MG63 (cell line): ENCODE measurements at regions not wholly inside any gene's neighbourhood (a gene's known extent, or its start where the extent isn't known, plus 50 kb on each side); places are given as distances from the start of the nearest gene placed in this dataset.
"Not testable (repeated sequence)": the region's sequence is repeated elsewhere in the genome, so short reads cannot be mapped to it uniquely, and the experiment has no call there.

Experiments
- DNase-seq: peaks from one replicate; pipeline ENCODE4 v3.0.0-alpha.2; 2020
- H3K27me3 ChIP-seq: fragments of 250-450 bp; sonication (Bioruptor Pico); 2 replicates; pipeline ENCODE4 v1.5.1; 2020; ENCODE audit warnings: mild to moderate bottlenecking, moderate library complexity
- H3K36me3 ChIP-seq: fragments of 250-450 bp; sonication (Bioruptor Pico); 2 replicates; pipeline ENCODE4 v1.5.1; 2020; ENCODE audit warnings: mild to moderate bottlenecking, moderate library complexity
- H3K4me3 ChIP-seq: fragments of 250-450 bp; sonication (Bioruptor Pico); 2 replicates; pipeline ENCODE4 v1.5.1; 2020; ENCODE audit warnings: mild to moderate bottlenecking, moderate library complexity
- H3K9me3 ChIP-seq: fragments of 250-450 bp; sonication (Bioruptor Pico); 2 replicates; pipeline ENCODE4 v1.5.1; 2020; ENCODE audit warnings: mild to moderate bottlenecking, moderate library complexity

DNA sequence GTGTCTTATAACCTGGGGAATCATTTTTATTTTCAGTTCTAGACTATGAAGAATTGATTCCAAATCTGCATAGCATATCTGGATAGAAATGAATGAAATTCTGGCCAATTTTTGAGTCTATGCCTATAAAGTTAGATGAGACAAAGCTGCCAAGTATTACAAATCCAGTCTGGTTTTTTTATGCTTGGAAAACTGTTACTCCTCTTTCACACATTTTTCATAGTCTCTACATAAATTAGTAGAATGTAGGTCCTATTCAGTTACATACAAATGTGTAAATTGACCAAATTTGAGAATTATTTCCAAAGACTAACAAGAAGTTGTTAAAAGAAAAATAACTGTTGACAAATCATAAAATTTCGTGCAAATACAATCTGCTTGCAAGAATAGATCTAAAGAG is 1505.2 kb downstream of the AMY1C start:
- Histone ChIP-seq H3K9me3 (no peaks in the 10 kb centered on the region), H3K27me3 (no peaks in the 10 kb centered on the region), H3K4me3 (no peak overlapping the region), H3K36me3 (no peaks in the 10 kb centered on the region)
- no peak for DNase-seq

DNA sequence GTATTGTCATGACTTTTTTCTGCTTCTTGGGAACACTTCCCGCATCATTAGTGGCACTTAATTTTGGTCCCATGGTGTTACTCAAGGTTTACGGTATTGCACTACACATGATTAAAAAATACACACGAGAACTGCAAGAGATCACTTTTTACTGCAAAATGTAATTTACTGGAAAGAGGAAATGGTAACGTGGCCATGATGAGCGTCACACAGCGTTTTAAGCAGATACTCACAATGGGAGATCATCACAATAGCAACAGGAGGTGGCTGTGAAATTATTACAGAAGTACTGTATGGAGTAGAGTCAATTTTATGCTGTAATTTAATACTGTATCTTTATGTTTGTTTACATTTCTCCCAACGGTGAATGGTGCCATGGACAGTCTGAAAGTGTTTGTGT is 1510.3 kb downstream of the AMY1C start:
- no peaks in the 10 kb centered on the region for H3K36me3 ChIP-seq
- DNase-seq: no peak
- H3K4me3 ChIP-seq: no peak overlapping the region
- H3K9me3 ChIP-seq: no peaks in the 10 kb centered on the region
- no peaks in the 10 kb centered on the region for H3K27me3 ChIP-seq

DNA sequence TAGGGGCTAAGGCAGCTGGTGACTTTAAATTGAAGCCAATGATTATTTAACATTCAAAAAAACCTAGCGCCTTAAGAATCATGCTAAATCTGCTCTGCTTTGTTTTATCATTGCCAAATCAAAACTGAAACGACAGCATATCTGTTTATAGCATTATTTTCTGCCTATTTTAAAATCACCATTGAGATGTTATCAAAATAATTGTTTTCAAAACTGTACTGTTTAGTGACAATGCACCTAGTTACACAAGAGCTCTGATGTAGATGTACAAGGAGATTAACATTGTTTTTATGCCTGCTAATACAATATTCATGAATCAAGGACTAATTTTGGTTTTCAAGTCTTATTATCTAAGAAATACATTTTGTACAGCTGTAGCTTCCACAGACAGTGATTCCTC is 1521.3 kb downstream of the AMY1C start:
- Histone ChIP-seq H3K9me3 (no peaks in the 10 kb centered on the region), H3K4me3 (no peak overlapping the region), H3K36me3 (no peaks in the 10 kb centered on the region), H3K27me3 (no peaks in the 10 kb centered on the region)
- DNase-seq: no peak

DNA sequence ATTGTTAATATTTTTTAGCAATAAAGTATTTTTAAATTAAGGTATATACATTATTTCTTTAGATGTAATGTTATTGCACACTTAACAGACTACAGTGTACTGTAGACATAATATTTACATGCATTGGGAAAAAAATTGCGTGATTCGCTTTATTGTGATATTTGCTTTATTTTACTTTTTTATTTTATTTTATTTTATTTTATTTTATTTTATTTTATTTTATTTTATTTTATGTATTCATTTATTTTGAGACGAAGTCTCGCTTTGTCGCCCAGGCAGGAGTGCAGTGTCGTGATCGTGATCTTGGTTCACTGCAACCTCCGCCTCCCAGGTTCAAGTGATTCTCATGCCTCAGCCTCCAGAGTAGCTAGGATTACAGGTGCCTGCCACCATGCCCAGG is 1522.7 kb downstream of the AMY1C start:
- not testable (repeated sequence) for H3K9me3 ChIP-seq, H3K4me3 ChIP-seq

DNA sequence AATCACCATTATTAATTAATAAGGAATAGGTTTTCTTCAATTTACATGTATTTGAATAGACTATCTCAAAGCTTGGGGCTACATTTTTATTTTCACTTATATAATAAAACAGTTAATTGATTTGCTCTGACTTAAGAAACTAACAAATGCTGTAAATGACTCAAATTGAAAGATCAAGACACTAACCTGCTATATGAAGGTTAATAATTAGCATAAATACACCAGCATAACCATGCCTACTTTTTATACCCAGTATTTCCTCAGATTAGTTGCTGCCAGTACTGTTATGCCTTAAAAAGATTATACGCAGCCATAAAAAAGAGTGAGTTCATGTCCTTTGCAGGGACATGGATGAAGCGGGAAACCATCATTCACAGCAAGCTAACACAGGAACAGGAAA is 1545.1 kb downstream of the AMY1C start:
- no peak for DNase-seq
- Histone ChIP-seq H3K27me3 (no peaks in the 10 kb centered on the region), H3K36me3 (no peaks in the 10 kb centered on the region), H3K4me3 (no peak overlapping the region), H3K9me3 (no peaks in the 10 kb centered on the region)

More for the DNA sequence above, 1522.7 kb downstream of the AMY1C start:
- H3K27me3 ChIP-seq, H3K36me3 ChIP-seq, DNase-seq: not testable (repeated sequence)

DNA sequence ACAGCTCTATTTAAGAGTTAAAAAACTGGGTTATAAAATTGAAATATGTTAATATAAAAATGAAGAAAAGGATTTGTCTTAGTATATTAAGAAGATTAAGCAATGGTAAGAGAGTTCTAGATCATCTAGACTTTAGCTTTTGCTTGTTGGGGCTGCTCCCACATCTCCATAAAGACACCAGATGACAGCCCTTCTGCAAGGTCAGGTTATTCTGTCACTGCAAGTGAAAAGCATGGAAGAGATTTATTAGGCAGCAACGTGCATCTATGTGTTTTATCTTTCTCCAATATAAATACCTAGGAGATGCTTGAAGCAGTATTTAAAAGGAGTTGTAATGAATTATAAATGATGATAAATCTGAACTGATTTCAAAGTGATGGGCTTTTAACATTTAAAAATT is 1560.4 kb downstream of the AMY1C start:
- H3K36me3 ChIP-seq: no peaks in the 10 kb centered on the region

DNA sequence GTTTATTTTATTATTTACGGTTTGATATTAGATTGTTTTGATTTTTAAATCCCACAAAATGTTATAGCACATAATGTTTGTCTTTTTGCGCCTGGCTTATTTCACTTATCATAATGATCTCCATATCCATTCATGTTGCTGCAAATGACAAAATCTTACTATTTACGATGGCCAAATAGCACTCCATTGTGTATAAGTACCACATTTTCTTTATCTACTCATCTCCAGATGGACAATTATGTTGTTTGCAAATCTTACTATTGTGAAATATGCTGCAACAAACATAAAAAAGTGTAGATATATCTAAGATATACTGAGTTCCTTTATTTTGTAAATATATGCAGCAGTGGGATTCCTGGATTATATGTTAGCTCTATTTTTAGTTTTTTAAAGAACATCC is 1568.3 kb downstream of the AMY1C start:
- H3K9me3 ChIP-seq: no peaks in the 10 kb centered on the region
- no peaks in the 10 kb centered on the region for H3K27me3 ChIP-seq
- no peak overlapping the region for H3K4me3 ChIP-seq
- H3K36me3 ChIP-seq: no peaks in the 10 kb centered on the region
- no peak for DNase-seq

More for the DNA sequence above, 1560.4 kb downstream of the AMY1C start:
- Histone ChIP-seq H3K27me3 (no peaks in the 10 kb centered on the region), H3K9me3 (no peaks in the 10 kb centered on the region), H3K4me3 (no peak overlapping the region)
- no peak for DNase-seq

DNA sequence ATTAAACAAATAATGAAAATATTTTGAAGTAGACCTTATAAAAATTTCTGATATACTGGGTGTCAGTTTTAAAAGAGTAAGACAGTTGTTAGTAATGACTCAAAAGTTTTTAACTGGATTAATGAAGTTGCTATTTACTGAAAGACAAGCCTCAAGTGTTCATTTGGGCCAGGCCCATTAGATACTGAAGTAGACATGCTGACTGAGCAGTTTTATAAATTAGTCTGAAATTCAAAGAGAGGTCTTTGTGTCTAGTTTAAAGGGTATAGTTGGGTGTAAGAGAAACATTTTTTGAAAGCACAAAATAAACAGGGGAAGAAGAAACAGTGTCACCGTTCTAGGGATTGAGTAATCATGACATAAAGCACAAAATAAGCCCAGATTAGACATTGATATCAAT is 1577.2 kb downstream of the AMY1C start:
- H3K36me3 ChIP-seq: no peaks in the 10 kb centered on the region
- H3K27me3 ChIP-seq: no peaks in the 10 kb centered on the region
- DNase-seq: no peak
- H3K4me3 ChIP-seq: no peak overlapping the region
- H3K9me3 ChIP-seq: no peaks in the 10 kb centered on the region

DNA sequence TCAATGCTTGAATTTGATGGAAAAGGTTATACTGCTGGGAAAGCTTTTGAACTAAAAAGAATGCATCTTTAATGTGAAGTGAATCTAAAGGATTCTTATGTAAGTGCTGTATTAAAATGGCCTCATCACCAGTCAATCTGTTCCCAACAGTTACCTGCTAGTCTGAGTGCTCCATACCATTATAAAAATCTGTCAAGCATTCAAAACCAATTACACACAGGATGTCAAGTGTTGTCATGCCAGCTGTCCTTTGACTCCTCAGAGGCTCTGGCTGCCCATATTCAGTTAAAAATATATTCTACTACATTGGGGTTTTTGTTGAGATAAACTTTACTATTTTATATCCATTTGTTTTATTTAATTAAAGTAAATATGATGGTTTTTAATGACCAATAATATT is 1587.7 kb downstream of the AMY1C start:
- Histone ChIP-seq H3K9me3 (no peaks in the 10 kb centered on the region), H3K27me3 (no peaks in the 10 kb centered on the region), H3K36me3 (no peaks in the 10 kb centered on the region), H3K4me3 (no peak overlapping the region)
- DNase-seq: no peak

DNA sequence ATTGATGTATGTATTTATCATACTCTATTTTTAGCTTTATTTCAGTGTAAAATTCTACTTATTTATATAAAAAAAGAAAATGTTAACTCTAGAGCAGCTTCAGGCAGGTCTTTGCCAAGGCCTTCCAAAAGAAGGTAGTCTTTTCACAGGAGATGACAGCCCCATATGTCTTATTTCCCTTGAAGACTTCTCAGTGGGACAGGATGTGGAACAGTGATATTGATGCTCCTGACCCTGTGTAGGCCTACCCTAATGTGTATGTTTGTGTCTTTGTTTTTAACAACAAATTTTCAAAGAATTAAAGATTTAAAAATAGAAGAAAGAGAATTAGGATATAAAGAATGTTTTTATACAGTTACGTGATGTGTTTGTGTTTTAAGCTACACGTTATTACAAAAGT is 1593.6 kb downstream of the AMY1C start:
- Histone ChIP-seq H3K9me3 (no peaks in the 10 kb centered on the region), H3K36me3 (no peaks in the 10 kb centered on the region), H3K27me3 (no peaks in the 10 kb centered on the region), H3K4me3 (no peak overlapping the region)
- DNase-seq: no peak

DNA sequence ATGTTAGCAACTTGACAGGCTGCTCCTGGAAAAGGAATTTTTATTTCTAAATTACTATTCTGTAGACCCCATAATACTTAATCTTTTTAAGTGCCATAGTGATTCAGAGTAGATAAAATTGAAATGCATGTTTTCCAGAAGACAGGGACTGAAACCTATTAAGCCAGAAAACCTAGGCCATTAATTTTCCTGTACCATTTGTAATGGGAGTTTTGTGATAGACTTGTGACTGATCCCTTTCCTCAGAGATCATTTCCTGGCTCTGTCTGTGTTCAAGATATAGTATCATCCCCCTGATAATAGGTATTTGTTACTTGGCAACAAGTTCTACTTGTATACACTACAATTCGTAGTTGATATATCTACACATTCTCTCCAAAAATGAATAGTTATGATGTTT is 1609.8 kb downstream of the AMY1C start:
- Histone ChIP-seq H3K27me3 (no peaks in the 10 kb centered on the region), H3K4me3 (no peak overlapping the region), H3K36me3 (no peaks in the 10 kb centered on the region), H3K9me3 (no peaks in the 10 kb centered on the region)
- no peak for DNase-seq

DNA sequence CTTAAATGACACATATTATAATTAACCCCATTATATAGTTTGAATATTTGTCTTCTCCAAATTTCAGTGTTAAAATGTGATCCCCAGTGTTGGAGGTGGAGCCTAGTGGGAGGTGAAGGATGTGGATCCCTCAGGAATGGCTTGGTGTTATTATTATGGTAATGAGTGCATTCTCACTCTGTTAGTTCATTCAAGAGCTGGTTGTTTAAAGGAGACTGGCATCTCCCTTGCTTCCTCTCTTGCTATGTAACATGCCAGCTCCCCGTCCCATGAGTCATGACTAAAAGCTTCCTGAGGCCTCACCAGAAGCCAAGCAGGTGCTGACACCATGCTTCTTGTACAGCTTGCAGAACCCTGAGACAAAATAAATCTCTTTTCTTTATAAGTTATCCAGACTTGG is 1612.7 kb downstream of the AMY1C start:
- no peak for DNase-seq
- Histone ChIP-seq H3K36me3 (no peaks in the 10 kb centered on the region), H3K9me3 (no peaks in the 10 kb centered on the region), H3K4me3 (no peak overlapping the region), H3K27me3 (no peaks in the 10 kb centered on the region)

DNA sequence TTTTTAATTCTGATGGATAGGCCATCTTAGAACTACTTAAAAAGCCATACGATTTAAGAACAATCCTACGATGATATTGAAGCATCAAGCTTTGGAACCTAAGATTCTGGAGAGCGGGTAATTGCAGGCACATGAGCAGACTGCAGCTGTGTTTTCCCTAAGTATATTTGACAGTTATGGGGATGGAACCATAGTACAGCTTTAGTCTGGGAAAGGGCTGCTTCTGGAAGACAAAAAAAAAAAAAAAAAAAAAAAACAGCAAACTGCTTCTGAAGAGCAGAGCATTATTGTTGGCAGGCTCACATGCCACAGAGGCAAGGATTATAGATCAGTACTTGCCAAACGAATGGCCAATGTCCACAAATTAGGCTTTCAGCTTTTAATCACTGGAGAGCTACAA is 1618.7 kb downstream of the AMY1C start:
- Histone ChIP-seq H3K4me3 (no peak overlapping the region), H3K36me3 (no peaks in the 10 kb centered on the region), H3K9me3 (no peaks in the 10 kb centered on the region), H3K27me3 (no peaks in the 10 kb centered on the region)
- DNase-seq: no peak

DNA sequence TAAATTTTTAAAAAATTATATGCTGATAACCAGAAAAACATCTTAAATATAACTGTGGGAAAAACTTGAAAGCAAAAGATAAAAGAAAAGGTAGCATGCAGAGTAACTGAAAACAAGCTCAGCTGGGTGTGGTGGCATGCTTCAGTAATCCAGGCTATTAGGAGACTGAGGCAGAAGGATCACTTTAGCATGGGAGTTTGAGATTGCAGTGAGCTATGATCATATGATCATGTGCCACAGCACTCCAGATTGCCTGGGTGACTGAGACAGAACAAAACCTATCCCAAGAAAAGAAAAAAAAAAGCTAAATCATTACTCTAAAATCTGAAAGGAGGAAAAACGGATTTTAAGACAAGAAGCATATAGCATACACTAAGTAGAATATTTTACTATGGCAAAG is 1624.0 kb downstream of the AMY1C start:
- no peaks in the 10 kb centered on the region for H3K36me3 ChIP-seq
- no peak overlapping the region for H3K4me3 ChIP-seq
- no peaks in the 10 kb centered on the region for H3K9me3 ChIP-seq
- no peak for DNase-seq
- H3K27me3 ChIP-seq: no peaks in the 10 kb centered on the region

DNA sequence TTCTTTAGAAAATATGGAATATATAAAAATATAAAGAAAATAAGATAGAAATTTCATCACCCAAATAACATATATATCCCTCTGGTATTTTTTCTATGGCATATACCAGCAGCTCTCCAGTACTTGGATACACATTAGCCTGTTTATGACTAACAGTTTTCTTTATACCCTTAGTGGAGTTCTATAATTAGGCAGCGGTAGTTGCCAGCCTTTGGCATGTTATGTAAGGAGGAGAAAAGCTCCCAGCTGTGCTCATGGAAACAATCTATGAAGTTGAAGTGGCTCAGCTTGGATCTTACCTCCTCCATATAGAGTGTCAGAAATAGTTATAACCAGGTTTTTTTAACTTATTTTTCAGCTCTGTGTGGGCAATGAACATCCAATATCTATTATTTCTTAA is 1636.8 kb downstream of the AMY1C start:
- Histone ChIP-seq H3K9me3 (no peaks in the 10 kb centered on the region), H3K27me3 (no peaks in the 10 kb centered on the region), H3K36me3 (no peaks in the 10 kb centered on the region), H3K4me3 (no peak overlapping the region)
- DNase-seq: no peak

DNA sequence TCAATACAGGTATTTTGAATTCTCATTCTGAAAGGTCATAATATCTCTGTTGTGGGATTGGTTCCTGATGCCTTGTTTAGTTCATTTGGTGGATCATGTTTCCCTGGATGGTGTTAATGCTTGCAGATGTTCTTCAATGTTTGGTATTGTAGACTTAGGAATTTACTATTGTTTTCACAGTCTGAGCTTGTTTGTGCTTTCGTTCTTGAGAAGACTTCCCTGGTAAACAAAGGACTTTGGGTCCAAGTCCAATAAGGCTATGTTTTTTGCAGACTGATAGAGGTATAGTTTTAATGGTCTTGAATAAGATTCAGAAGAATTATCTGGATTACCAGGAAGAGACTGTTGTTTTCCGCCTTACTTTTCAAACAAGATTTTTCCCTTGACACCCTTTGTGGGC is 1646.3 kb downstream of the AMY1C start:
- DNase-seq: no peak
- Histone ChIP-seq H3K27me3 (no peaks in the 10 kb centered on the region), H3K4me3 (no peak overlapping the region), H3K36me3 (no peaks in the 10 kb centered on the region), H3K9me3 (no peaks in the 10 kb centered on the region)

DNA sequence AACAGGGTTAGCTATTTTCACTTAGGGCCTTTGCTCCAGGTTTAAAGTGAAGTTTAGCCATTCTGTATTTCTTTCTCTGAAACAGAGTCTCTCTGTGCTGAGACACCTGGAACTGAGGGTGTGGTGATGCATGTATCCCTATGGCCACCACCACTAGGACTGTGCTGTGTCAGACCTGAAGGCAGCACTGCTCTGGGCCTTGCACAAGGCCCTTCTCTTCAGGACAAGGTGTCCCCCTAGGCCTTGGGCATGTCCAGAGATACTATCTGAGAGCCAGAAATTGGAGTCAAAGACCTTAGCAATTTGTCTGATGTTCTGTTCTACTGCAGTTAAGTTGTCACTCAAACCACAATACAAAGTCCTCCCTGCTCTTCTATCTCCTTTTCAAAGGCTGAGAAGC is 1649.2 kb downstream of the AMY1C start:
- DNase-seq: no peak
- Histone ChIP-seq H3K27me3 (no peaks in the 10 kb centered on the region), H3K9me3 (no peaks in the 10 kb centered on the region), H3K4me3 (no peak overlapping the region), H3K36me3 (no peaks in the 10 kb centered on the region)

DNA sequence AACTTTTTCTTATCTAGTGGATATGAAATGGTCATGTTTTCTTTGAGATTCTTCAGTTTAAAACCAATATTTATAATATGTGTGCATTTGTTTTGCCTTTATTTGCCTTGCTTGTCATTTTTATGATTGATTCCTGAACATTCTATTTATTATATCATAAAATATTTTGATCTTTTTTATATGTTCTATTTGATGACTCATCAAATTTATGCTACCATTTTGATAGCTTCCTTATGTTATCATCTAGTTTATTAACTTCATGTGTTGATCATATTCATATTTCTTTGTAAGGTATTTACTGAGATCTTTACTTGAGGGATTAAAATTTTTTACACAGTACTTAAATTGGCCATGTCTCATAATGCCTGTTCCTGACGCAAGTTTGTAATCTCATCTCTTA is 1650.0 kb downstream of the AMY1C start:
- Histone ChIP-seq H3K9me3 (no peaks in the 10 kb centered on the region), H3K4me3 (no peak overlapping the region), H3K27me3 (no peaks in the 10 kb centered on the region), H3K36me3 (no peaks in the 10 kb centered on the region)
- no peak for DNase-seq

DNA sequence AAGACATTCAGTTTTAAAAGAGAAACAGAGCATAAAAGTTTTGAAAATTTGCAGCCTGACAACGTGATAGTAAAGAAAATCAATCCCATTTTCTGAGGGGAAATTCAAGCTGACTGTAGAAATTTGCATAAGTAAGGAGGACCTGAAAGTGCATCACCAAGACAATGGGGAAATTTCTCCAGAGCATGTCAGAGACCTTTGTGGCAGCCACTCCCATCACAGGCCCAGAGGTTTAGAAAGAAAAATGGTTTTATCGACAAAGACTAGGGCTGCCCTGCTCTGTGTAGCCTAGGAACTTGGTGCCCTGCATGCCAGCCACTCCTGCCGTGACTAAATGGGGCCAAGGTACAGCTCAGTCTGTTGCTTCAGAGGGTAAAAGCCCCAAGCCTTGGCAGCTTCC is 1640.2 kb upstream of the PRMT6 start:
- Histone ChIP-seq H3K9me3 (no peaks in the 10 kb centered on the region), H3K27me3 (no peaks in the 10 kb centered on the region; the same call in 1 of the 2 replicates), H3K36me3 (no peaks in the 10 kb centered on the region), H3K4me3 (no peak overlapping the region)
- no peak for DNase-seq
